GM18499 (cell line): ENCODE measurements at regions not wholly inside any gene's neighbourhood (a gene's known extent, or its start where the extent isn't known, plus 50 kb on each side); places are given as distances from the start of the nearest gene placed in this dataset.

Experiments used
- ATAC-seq: cut with Tn5 transposase; IDR thresholded peaks from one replicate; pipeline ENCODE4 v1.9.1; 2021; ENCODE audit warnings: moderate number of reproducible peaks; ENCODE audit not compliant: insufficient read depth, unreplicated experiment

- no peak for ATAC-seq
Observed at GRCh38 chr21:38968887-38969543, 163.3 kb downstream of the ETS2 start.

GRCh38 chr21:38965910-38966504, 160.3 kb downstream of the ETS2 start:
- ATAC-seq, result no peak

- ATAC-seq, result no peak
Observed at GRCh38 chr21:38965241-38965640, 159.5 kb downstream of the ETS2 start.

DNA sequence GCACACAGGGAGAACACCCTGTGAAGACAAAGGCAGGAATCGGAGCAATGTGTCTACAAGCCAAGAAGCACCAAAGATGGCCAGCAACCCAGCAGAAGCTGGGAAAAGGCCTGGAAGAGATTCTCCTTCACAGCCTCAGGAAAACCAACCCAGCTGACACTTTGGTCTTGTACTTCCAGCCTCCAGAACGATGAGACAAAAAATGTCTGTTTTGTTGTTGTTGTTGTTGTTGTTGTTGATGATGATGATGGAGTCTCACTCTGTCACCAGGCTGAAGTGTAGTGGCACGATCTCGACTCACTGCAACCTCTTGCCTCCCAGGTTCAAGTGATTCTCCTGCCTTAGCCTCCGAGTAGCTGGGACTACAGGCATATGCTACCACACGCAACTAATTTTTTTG, 157.3 kb downstream of the ETS2 start:
- no peak for ATAC-seq

DNA sequence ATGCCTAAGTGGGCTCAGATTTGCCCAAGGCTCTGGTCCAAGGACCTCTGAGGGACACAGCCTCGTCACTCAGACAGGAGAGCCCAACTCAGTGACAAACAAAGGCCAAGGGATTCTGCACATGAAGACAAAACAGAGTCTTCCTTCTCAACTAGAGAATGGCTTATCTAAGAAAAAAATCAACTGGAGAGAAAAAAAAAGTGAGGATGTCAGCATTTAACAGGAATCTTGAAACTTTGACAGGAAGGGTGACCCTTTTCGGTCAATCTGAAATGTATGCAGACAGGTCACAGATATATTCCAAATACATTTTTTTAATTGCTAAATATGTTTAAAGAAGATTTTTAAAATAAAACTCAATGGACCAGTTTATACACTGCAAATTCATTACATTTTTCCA, 154.5 kb downstream of the ETS2 start:
- ATAC-seq, result no peak

GRCh38 chr21:38959692-38960061, 153.9 kb downstream of the ETS2 start:
- no peak for ATAC-seq

DNA sequence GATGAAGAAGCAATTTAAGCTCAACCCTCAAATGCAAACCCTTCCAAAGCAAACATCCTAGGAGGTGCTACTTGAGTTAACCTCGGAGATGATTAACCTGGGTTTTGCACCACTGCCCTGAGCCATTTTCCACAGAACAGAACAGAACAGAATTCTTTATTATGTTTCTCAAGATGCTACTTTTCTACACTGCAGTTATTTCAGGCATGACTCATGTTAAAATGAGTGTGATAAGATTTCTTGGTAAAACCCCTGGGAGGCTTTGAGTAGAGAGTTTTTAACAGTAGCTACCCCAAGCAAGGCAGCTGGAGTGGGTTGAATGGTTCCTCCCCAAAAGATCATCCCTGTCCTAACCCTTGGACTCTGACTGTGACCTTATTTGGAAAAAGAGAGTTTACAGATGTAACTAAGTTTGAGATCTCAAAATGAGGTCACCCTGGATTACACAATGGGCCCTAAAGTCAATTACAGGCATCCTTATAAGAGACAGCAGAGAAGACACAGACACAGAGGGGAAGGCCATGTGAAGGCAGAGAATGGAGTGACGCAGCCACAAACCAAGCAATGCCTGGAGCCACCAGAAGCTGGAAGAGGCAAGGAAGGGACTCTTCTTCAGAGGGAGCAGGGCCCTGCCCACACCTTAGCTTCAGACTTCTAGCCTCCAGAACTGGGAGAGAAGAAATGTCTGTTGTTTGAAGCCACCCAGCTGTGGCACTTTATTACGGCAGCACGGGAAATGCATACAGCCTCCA, 153.4 kb downstream of the ETS2 start:
- ATAC-seq, result no peak

- no peak for ATAC-seq
Observed at GRCh38 chr21:38958323-38958705, 152.6 kb downstream of the ETS2 start.

DNA sequence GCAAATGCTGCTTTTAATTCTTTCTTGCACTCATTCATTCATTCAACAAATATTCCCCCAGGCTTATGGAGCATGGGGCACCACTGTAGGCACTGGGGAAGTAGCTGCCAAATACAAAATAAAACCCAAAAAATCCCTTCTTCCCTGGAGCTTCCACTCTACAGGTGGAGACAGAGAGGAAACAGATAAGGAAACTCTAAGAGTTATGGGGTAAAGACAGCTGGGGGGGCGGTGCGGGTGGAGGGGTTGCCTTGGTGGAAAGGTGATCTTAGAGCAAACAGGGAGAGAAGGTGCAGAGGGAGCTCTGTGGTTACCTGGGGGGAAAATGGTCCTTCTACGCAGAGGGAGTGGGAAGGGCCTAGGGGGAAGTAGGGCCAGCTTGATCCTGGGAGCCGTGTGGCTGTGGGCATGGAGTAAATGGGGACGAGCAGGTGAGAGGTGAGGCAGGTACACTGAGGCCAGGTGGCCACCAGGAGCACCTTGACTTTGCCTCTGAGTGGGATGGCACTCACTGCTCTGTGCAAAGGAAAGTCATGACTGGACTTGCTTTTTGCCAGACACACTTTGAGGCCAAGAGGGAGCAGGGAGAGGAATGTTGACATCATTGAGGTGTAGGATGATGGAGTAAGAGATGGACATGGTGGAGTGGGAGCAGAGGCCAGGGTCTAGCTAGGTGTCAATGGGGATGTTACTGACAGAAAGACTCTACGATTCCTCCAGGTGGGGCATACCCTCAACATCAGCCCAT, 152.0 kb downstream of the ETS2 start:
- ATAC-seq, result no peak

- no peak for ATAC-seq
Observed at GRCh38 chr21:38956856-38957571, 151.3 kb downstream of the ETS2 start.

DNA sequence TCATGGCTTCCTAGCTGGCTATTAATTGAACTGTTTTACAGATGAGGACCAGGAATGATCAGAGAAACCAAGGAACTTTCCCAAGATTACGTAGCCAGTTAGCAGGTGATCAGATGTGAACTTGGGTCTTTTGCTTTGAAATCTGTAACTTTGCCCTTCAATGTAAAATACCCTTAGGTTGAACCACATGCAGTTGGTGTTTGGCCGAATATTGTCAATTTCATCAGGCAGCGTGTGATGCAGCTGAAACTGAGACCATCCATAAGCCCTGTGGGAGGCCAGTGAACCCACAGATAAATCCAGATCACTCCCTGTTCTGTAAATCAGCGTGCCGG, 150.8 kb downstream of the ETS2 start:
- ATAC-seq, result no peak

- no peak for ATAC-seq
Observed at GRCh38 chr21:38956007-38956406, 150.3 kb downstream of the ETS2 start.

GRCh38 chr21:38955495-38955894, 149.8 kb downstream of the ETS2 start:
- no peak for ATAC-seq

- ATAC-seq, result no peak
Observed at GRCh38 chr21:38954588-38955004, 148.9 kb downstream of the ETS2 start.

- ATAC-seq, result no peak
Observed at GRCh38 chr21:38953516-38953915, 147.8 kb downstream of the ETS2 start.

- no peak for ATAC-seq
Observed at GRCh38 chr21:38952890-38953289, 147.2 kb downstream of the ETS2 start.

DNA sequence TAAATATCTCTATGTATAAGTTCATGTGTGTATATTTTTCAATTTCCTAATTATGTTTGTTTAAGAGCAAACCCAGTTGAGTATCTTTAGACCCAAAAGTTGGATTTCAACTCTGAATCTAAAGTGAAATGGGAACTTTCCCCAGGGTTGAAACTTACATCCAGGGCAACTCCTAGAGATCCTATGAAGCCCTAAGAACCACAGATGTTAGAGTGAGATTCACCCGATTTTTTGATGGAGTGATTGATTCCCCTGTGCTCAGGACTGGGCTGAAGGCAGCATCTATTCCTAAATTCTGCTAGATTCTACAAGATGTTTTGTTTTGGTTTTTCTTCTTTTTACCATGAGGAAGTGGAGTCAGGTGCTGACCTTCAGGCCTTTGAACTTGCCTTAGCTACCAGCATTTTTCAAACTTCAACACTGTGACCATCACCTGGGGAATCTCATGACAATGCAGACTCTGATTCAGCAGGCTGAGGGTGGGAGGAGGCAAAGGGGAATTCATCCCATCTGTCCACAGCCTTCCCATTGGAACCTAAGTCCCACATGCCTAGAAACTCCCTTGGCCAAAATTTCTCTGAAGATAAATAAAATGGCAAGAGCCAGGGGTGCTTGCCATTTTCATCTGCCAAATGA, 145.5 kb downstream of the ETS2 start:
- ATAC-seq, result no peak

GRCh38 chr21:38950435-38951094, 144.8 kb downstream of the ETS2 start:
- no peak for ATAC-seq

GRCh38 chr21:38949070-38949380, 143.3 kb downstream of the ETS2 start:
- ATAC-seq, result no peak
